CD4-positive, alpha-beta T cell (primary cell): ENCODE measurements at regions not wholly inside any gene's neighbourhood (a gene's known extent, or its start where the extent isn't known, plus 50 kb on each side); places are given as distances from the start of the nearest gene placed in this dataset.

Experiments used
- ATAC-seq: fragments of 200-7000 bp; cut with Tn5 transposase; one replicate; pipeline ENCODE4 v1.10.0; 2022; ENCODE audit warnings: mild to moderate bottlenecking; ENCODE audit not compliant: poor library complexity
- CTCF ChIA-PET: fragments of 350-600 bp; sonication (Branson Sonifier 250); formaldehyde crosslinking; loops from one replicate; lab custom pipeline; 2021; ENCODE audit warnings: antibody characterized with exemption, inconsistent platforms; lab: Charles Lee
- POLR2A ChIA-PET: fragments of 350-600 bp; sonication (Branson Sonifier 250); formaldehyde crosslinking; loops from one replicate; lab custom pipeline; 2021; ENCODE audit warnings: antibody characterized with exemption, inconsistent platforms; lab: Charles Lee
- DNase-seq, 14 experiments: peaks; one replicate each; pipeline ENCODE4 v3.0.0-alpha.2; 2013 to 2020; ENCODE audit warnings: mixed read lengths in 2 of 14
- H3K27ac ChIP-seq, 2 donors: one replicate each; pipeline versions ENCODE4 v1.5.1 to v1.7.0; 2013; ENCODE audit warnings: low read length in 2 of 2, low read depth in 1 of 2, mild to moderate bottlenecking in 1 of 2
- H3K27me3 ChIP-seq, 2 experiments: 1 replicate in 1 of 2; 2 replicates in 1 of 2; pipeline versions ENCODE4 v1.6.1 to v1.7.0; 2013; ENCODE audit warnings: low read length in 2 of 2, control low read depth in 1 of 2, mild to moderate bottlenecking in 1 of 2, moderate library complexity in 1 of 2; ENCODE audit not compliant: insufficient read depth in 2 of 2, control insufficient read depth in 1 of 2
- H3K36me3 ChIP-seq: one replicate; pipeline ENCODE4 v1.6.1; 2013; ENCODE audit warnings: low read length, control low read depth; ENCODE audit not compliant: insufficient read depth
- H3K4me1 ChIP-seq: one replicate; pipeline ENCODE4 v1.6.1; 2013; ENCODE audit warnings: low read length, control low read depth; ENCODE audit not compliant: insufficient read depth
- H3K4me3 ChIP-seq: one replicate; pipeline ENCODE4 v1.5.1; 2013; ENCODE audit warnings: mild to moderate bottlenecking, low read length, moderate library complexity
- H3K9me3 ChIP-seq, 2 experiments: 1 replicate in 1 of 2; 2 replicates in 1 of 2; pipeline versions ENCODE4 v1.6.1 to v1.7.0; 2013; ENCODE audit warnings: low read length in 2 of 2, mild to moderate bottlenecking in 2 of 2, control low read depth in 1 of 2, moderate library complexity in 1 of 2; ENCODE audit not compliant: control insufficient read depth in 1 of 2, insufficient read depth in 1 of 2
- H3K27ac Mint-ChIP-seq: one replicate; pipeline ENCODE4 v1.8.0; 2020; ENCODE audit warnings: mixed read lengths
- H3K27me3 Mint-ChIP-seq: one replicate; pipeline ENCODE4 v1.8.0; 2021; ENCODE audit warnings: mixed read lengths
- H3K36me3 Mint-ChIP-seq: one replicate; pipeline ENCODE4 v1.8.0; 2021; ENCODE audit warnings: low read depth, mixed read lengths
- H3K4me1 Mint-ChIP-seq: one replicate; pipeline ENCODE4 v1.8.0; 2021; ENCODE audit warnings: low read depth, mixed read lengths
- H3K4me3 Mint-ChIP-seq: one replicate; pipeline ENCODE4 v1.8.0; 2020; ENCODE audit warnings: mild to moderate bottlenecking, mixed read lengths
- H3K9me3 Mint-ChIP-seq: one replicate; pipeline ENCODE4 v1.8.0; 2020; ENCODE audit warnings: mixed read lengths
- CTCF ChIP-seq: fragments of 200-600 bp; IDR thresholded peaks from one replicate; pipeline ENCODE4 v1.8.0; 2022; ENCODE audit warnings: antibody characterized with exemption, mild to moderate bottlenecking
- intact Hi-C, 2 experiments: fragments of 100-400 bp; cut with DNase I in 1 of 2; cut with micrococcal nuclease in 1 of 2; formaldehyde crosslinking; loops; one replicate each; pipeline versions ENCODE4 v1.15.1 to v1.9.0; 2023 to 2025; cut with DNase I, micrococcal nuclease

GRCh38 chr11:93267383-93267782 is 63.2 kb upstream of the DEUP1 start:
- H3K36me3 ChIP-seq, result no peaks in the 10 kb centered on the region
- no peak for TF ChIP-seq CTCF
- no peaks in the 10 kb centered on the region for H3K36me3 Mint-ChIP-seq
- ChIA-PET CTCF (no interaction called here), POLR2A (no interaction called here)
- H3K4me3 ChIP-seq, result no peak overlapping the region
- H3K4me1 ChIP-seq, result no peaks in the 10 kb centered on the region
- H3K27ac Mint-ChIP-seq, result no peak overlapping the region
- intact Hi-C loops, result no loop called here
- H3K9me3 ChIP-seq, result no peaks in the 10 kb centered on the region
- H3K27ac ChIP-seq, result no peak overlapping the region
- H3K27me3 ChIP-seq, result no peaks in the 10 kb centered on the region
- H3K27me3 Mint-ChIP-seq, result peaks cover 15% of the 10 kb centered on the region
- H3K4me1 Mint-ChIP-seq, result no peaks in the 10 kb centered on the region
- peaks cover 2% of the 10 kb centered on the region for H3K9me3 Mint-ChIP-seq
- no peak overlapping the region for H3K4me3 Mint-ChIP-seq
- DNase-seq (no peak), ATAC-seq (no peak)

- Mint-ChIP-seq H3K4me3 (no peak overlapping the region), H3K27me3 (peaks cover 15% of the 10 kb centered on the region), H3K27ac (no peak overlapping the region), H3K36me3 (no peaks in the 10 kb centered on the region), H3K4me1 (no peaks in the 10 kb centered on the region), H3K9me3 (peaks cover 2% of the 10 kb centered on the region)
- intact Hi-C loops, result no loop called here
- no peak overlapping the region for H3K27ac ChIP-seq
- no peak overlapping the region for H3K4me3 ChIP-seq
- no peak for ATAC-seq
- ChIA-PET POLR2A (no interaction called here), CTCF (no interaction called here)
- no peaks in the 10 kb centered on the region for H3K27me3 ChIP-seq
- H3K9me3 ChIP-seq, result no peaks in the 10 kb centered on the region
- H3K36me3 ChIP-seq, result no peaks in the 10 kb centered on the region
- no peak for TF ChIP-seq CTCF
- no peaks in the 10 kb centered on the region for H3K4me1 ChIP-seq
- no peak for DNase-seq
These were observed 62.1 kb upstream of the DEUP1 start for GRCh38 chr11:93268287-93269040.

GRCh38 chr11:93271596-93271995 is 58.9 kb upstream of the DEUP1 start:
- Mint-ChIP-seq H3K4me1 (no peaks in the 10 kb centered on the region), H3K36me3 (no peaks in the 10 kb centered on the region), H3K27ac (no peak overlapping the region), H3K4me3 (no peak overlapping the region), H3K9me3 (peaks cover 2% of the 10 kb centered on the region), H3K27me3 (peaks cover 7% of the 10 kb centered on the region)
- ChIA-PET CTCF (no interaction called here), POLR2A (no interaction called here)
- no peak for ATAC-seq
- TF ChIP-seq CTCF, result no peak
- no peak for DNase-seq
- Histone ChIP-seq H3K27me3 (no peaks in the 10 kb centered on the region), H3K36me3 (no peaks in the 10 kb centered on the region), H3K9me3 (no peaks in the 10 kb centered on the region), H3K4me1 (no peaks in the 10 kb centered on the region), H3K4me3 (no peak overlapping the region), H3K27ac (no peak overlapping the region)
- intact Hi-C loops, result no loop called here
